Activated CD4-positive, CD25-positive, alpha-beta regulatory T cell treated with anti-CD3 and anti-CD28 coated beads, Interleukin-2, amount 50 U/mL, for 16 hours (primary cell): ENCODE measurements at regions not wholly inside any gene's neighbourhood (a gene's known extent, or its start where the extent isn't known, plus 50 kb on each side); places are given as distances from the start of the nearest gene placed in this dataset.
A peak's percentile ranks its signal among the peaks of the same experiment; 100 is the strongest.

Source experiments
- DNase-seq: peaks from one replicate; pipeline ENCODE4 v3.0.0-alpha.2; 2020; ENCODE audit warnings: low read depth, low spot score

GRCh38 chr17:77488531-77489238, 347.9 kb downstream of the SEC14L1 start:
- no peak for DNase-seq

DNA sequence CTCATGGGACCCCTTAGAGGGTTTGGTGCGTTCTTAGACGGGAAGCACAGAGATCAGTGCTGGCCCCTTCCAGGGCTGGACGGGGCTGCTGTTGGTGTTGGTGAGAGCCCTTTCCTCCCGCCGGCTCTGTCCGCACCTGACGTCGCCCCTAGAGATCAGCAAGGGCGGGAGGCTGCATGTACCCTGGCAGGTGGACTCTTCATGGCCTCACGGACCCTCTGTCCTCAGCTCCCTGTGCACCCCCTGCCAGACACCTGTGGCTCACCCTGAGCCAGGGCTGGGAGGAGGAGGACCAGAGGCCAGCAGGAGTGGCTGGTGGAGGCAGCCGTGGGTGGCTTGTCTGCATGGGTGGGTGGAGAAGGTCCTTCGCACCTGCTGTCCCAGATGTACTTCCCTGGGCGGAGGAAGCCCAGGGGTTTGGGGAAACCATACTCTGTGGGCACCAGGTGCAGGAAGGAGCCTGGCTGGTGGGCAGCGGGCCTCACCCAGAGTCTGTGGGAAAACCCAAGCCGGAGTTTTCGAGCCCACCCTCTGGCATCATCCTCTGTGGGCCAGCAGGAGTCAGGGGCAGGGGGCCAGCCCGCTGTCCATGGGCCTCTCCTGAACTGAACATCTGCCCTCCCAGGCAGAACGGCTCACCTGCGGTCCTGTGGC, 348.6 kb downstream of the SEC14L1 start:
- no peak for DNase-seq

GRCh38 chr17:77489893-77490255, 349.1 kb downstream of the SEC14L1 start:
- DNase-seq = no peak

- DNase-seq = no peak
These were observed 349.8 kb downstream of the SEC14L1 start for GRCh38 chr17:77490361-77491183.

- DNase-seq = no peak
These were observed 351.2 kb downstream of the SEC14L1 start for GRCh38 chr17:77491921-77492445.

DNA sequence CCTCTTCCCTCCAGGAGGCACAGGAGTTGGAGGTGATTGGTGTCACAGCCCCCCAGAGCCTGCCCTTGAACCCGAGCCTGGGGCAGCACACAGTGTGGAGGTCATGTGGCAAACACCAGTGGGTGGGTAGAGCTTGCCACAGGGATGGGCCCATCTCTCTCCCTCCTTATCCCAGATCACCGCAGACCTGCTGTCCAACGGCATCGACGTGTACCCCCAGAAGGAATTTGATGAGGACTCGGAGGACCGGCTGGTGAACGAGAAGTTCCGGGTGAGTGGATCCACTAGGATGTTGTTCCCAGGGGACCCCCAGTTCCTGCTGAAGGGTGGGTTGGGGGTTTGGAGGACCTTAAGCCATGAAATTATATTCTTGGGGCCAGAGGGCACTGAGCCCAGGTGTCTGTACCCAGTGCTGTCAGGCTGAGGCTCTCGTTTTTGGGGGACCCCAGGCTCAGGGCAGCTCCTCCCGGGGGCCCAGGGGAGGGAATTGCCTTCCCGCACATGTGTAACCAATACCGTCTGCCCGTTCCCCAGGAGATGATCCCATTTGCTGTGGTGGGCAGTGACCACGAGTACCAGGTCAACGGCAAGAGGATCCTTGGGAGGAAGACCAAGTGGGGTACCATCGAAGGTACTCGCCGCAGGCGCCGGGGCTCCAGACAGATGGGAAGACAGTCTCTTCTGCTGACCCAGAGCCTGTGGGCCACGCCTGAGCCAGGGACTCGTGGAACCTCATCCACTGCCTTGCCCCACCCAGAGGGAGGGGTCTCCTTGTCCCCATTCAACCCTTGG, 351.9 kb downstream of the SEC14L1 start:
- no peak for DNase-seq

DNA sequence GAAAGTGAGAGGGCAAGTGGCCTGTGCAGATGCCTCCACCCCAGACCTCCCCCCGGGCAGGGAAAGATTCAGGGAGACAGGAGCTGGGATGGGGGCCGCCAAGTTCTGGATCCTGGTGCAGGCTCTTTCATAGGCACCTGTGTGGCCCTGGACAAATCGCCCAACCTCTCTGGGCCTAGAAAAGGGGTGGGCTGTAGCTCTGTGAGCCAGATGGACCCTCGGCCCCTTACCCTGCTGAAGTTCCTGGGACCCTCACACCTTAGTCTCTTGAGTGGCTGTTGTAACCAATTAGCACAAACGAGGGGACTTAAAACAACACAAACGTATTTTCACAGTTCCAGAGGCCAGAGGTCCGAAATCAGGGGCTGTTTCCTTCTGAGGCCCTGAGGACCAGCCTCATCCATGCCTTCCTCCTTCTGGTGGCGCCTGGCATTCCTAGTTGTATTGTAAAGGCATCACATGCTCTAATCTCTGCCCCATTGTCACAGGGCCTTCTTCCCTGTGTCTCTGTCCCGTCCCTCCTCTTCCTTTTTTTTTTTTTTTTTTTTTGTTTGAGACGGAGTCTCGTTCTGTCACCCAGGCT, 352.6 kb downstream of the SEC14L1 start:
- no peak for DNase-seq

DNA sequence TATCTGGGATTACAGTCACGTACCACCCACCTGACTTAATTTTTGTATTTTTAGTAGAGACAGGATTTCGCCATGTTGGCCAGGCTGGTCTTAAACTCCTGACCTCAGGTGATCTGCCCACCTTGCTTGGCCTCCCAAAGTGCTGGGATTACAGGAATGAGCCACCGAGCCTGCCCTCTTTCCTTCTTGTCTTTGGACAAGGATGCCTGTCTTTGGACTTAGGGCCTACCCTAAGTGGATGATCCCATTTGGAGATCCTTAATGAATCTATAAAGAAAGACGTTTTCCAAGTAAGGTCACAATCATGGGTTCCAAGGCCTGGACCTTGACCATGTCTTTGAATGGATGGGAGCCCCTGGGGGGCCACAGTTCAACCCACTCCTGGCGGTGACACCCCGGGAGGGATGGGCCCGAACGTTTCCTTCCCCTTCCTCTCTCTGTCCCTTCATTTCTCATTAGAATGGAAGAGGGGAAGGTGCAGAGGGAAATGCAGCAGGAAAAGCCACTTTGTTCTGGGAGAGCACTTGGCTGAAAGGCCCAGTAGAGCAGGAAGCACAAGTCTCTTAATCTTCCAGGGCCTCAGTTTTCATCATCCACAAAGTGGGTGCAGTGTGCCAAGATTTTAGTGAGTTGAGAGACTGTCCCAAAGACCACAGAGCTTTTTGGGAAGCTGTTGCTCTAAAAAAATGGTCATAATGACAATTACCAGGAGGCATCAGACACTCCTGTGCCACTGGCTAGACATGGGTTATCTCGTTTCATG, 353.3 kb downstream of the SEC14L1 start:
- no peak for DNase-seq

- peak; percentile 53 for DNase-seq
These were observed 354.1 kb downstream of the SEC14L1 start for GRCh38 chr17:77494664-77495435.

DNA sequence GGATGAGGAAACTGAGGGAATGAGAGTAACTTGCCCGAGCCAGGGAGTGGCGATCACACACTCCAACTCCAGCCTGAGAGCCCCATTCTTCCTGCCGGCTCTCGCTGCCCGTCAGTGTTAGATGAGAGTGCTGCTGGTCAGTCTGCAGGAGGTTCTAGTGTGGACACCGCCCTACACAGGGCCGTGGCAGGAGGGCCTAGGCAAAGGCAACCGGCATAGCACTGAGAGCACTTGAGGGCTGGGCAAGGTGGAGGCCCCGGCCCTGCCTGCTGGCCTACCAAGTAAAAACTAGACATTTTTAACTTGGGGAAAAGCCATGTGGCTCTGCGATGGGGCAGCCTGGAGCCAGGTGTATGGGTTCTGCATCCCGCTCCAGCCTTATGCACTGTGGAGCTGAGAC, 354.8 kb downstream of the SEC14L1 start:
- DNase-seq = no peak

DNA sequence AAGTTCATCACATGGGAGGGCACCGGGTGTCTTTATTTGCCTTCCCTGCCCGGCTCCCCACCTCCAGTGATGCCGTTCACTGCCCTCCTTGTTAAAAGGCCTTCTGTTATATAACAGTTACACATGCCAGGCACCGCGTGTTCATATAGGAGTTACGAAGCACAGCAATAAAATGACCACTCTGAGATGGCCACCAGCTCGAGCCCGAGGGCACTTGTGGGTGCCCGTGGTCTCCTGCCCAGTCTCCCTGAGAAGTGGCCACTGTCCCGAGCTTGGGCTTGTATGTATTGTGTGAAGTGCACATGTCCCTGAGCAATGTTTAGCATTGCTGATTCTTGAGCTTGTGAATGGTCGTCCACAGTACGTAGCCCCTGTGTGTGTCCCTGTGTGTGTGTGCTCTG, 355.6 kb downstream of the SEC14L1 start:
- DNase-seq = no peak

GRCh38 chr17:77496831-77497577, 356.2 kb downstream of the SEC14L1 start:
- no peak for DNase-seq

- DNase-seq = no peak
These were observed 356.8 kb downstream of the SEC14L1 start for GRCh38 chr17:77497578-77497934.

DNA sequence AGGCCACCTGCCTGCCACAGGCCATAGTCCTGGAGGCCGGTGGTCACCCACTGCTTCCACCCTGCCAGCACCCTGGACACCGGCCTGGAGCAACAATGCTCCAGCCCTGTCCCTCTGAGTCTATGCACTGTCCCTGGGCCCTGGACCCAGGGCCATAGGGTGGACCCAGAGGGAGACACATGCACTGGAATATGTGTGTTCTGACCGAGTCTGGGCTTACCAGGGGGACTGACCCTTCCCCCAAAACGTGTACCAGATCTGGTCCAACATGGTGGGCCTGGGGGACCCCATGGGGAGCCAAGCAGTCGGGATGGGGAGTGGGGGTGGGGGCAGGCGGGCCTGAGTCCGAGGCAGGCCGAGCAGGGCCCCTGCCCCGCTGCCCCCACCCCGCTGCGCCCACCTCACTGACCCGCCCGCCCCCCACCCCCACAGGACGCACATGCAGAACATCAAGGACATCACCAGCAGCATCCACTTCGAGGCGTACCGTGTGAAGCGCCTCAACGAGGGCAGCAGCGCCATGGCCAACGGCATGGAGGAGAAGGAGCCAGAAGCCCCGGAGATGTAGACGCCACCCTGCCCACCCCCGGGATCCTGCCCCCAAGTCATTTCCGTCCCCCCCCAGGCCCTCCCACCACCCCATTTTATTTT, 357.4 kb downstream of the SEC14L1 start:
- DNase-seq = no peak

DNA sequence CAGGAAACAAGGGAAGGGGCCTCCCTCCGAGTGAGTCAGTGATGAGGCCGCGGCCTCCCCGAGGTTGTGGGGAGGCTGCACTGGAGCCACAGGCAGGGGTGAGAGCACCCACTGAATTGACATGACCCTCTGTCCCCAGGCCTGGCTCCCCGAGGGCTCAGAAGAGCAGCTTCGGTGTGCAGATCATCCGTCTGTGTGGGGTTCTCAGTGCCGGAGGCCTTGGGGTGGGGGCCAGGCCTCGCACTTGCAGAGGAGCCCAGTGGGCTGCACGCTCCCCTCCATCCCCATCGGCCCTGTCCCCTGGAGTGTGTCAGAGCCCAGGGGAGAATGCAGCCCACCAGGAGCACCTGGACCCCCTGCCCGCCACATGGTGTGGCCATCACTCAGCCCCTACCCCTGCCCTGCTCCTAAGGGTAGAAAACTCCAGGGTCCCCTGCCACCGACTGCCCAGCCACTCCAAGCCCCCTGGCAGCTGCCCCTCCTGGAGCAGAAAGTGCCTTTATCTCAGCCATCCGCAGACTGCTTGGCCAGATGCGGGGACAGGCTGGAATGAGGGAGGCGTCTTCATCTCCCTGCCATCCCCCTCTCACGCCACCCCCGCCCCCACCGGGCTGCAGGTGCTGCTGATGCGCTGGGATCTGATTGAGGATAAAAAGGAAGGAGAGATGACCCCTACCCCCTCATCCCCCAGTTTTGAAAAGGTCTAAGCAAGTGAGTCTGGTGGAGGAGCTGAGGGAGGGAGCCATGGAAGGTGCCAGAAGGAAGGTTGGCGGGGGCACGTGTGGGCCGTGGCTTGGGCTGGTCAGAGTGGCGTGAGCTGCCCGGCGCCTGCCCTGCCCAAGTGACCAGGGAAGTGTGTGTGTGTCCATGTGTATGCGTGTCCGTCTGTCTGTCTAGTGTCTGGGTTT, 358.3 kb downstream of the SEC14L1 start:
- no peak for DNase-seq

GRCh38 chr17:77499699-77500435, 359.1 kb downstream of the SEC14L1 start:
- DNase-seq = no peak

GRCh38 chr17:77501101-77501566, 360.4 kb downstream of the SEC14L1 start:
- no peak for DNase-seq
